Keratinocyte (primary cell): ENCODE measurements at regions not wholly inside any gene's neighbourhood (a gene's known extent, or its start where the extent isn't known, plus 50 kb on each side); places are given as distances from the start of the nearest gene placed in this dataset.
"Not testable (repeated sequence)": the region's sequence is repeated elsewhere in the genome, so short reads cannot be mapped to it uniquely, and the experiment has no call there.

ENCODE experiments used
- DNase-seq: peaks from one replicate; pipeline ENCODE4 v3.0.0-alpha.2; 2011; ENCODE audit warnings: low read depth, missing footprints, low spot score
- FAIRE-seq: peaks from 2 replicates; lab custom pipeline; 2011; peaks lifted over from hg19 to GRCh38; lab: Jason Lieb, UNC
- H2AFZ ChIP-seq: 2 replicates; pipeline ENCODE4 v1.6.0; 2012; ENCODE audit warnings: low read length, control low read depth, inconsistent platforms; ENCODE audit not compliant: control insufficient read depth
- H3K27ac ChIP-seq: 2 replicates; pipeline ENCODE4 v1.5.1; 2011; ENCODE audit warnings: low read length; ENCODE audit not compliant: control insufficient read depth, insufficient read depth
- H3K27me3 ChIP-seq: 3 replicates; pipeline ENCODE4 v1.6.0; 2011; ENCODE audit warnings: low read length; ENCODE audit not compliant: control insufficient read depth, insufficient read depth; ENCODE audit errors: extremely low read depth
- H3K36me3 ChIP-seq, 2 experiments: 2 replicates in 1 of 2; 3 replicates in 1 of 2; pipeline ENCODE4 v1.5.1; 2011; ENCODE audit warnings: low read length in 2 of 2, mild to moderate bottlenecking in 1 of 2; ENCODE audit not compliant: control insufficient read depth in 2 of 2, insufficient read depth in 2 of 2; ENCODE audit errors: extremely low read depth in 1 of 2
- H3K4me1 ChIP-seq: 3 replicates; pipeline ENCODE4 v1.5.1; 2011; ENCODE audit warnings: low read length; ENCODE audit not compliant: control insufficient read depth, insufficient read depth; ENCODE audit errors: extremely low read depth
- H3K4me2 ChIP-seq: 3 replicates; pipeline ENCODE4 v1.6.0; 2011; ENCODE audit warnings: low read depth, low read length; ENCODE audit not compliant: control insufficient read depth, insufficient read depth; ENCODE audit errors: extremely low read depth
- H3K4me3 ChIP-seq, 3 experiments: fragments of 200-600 bp in 1 of 3; sonication (generic) in 1 of 3; 2 replicates in 2 of 3; 3 replicates in 1 of 3; pipeline ENCODE4 v1.5.1; 2011 to 2016; ENCODE audit warnings: low read length in 3 of 3, mild to moderate bottlenecking in 3 of 3, control low read depth in 2 of 3, inconsistent platforms in 1 of 3, low read depth in 1 of 3, mixed read lengths in 1 of 3, mixed run types in 1 of 3, moderate library complexity in 1 of 3; ENCODE audit not compliant: control insufficient read depth in 2 of 3, insufficient read depth in 2 of 3; ENCODE audit errors: extremely low read depth in 1 of 3
- H3K79me2 ChIP-seq: 2 replicates; pipeline ENCODE4 v1.6.0; 2012; ENCODE audit warnings: low read length; ENCODE audit not compliant: control insufficient read depth, insufficient read depth
- H3K9ac ChIP-seq: 3 replicates; pipeline ENCODE4 v1.6.0; 2011; ENCODE audit warnings: low read length; ENCODE audit not compliant: control insufficient read depth, insufficient read depth; ENCODE audit errors: extremely low read depth
- H3K9me1 ChIP-seq: 3 replicates; pipeline ENCODE4 v1.6.0; 2011; ENCODE audit warnings: low read length; ENCODE audit not compliant: control insufficient read depth, insufficient read depth; ENCODE audit errors: extremely low read depth
- H3K9me3 ChIP-seq: 2 replicates; pipeline ENCODE4 v1.5.1; 2012; ENCODE audit warnings: low read depth, low read length; ENCODE audit not compliant: control insufficient read depth
- H4K20me1 ChIP-seq: 3 replicates; pipeline ENCODE4 v1.6.0; 2011; ENCODE audit warnings: low read length; ENCODE audit not compliant: control insufficient read depth, insufficient read depth; ENCODE audit errors: extremely low read depth
- EZH2 ChIP-seq: IDR thresholded peaks from one replicate; pipeline ENCODE4 v1.6.1; 2012; ENCODE audit warnings: inconsistent platforms, mild to moderate bottlenecking, low read length, moderate library complexity
- dilution Hi-C: fragments of 300-500 bp; cut with MboI; formaldehyde crosslinking; loops from one replicate; pipeline ENCODE4 v1.7.0; 2020; ENCODE audit warnings: low sequenced_read_pairs; ENCODE audit not compliant: extremely low pct_ligation_motif_present
- TF ChIP-seq, protein P1 (sequence below), 3 experiments: IDR thresholded peaks in 1 of 3; conservative IDR thresholded peaks in 1 of 3; optimal IDR thresholded peaks in 1 of 3; 2 replicates in 2 of 3; 3 replicates in 1 of 3; pipeline versions ENCODE3 to v1.5.1; 2011; ENCODE audit warnings: low read length in 3 of 3, mild to moderate bottlenecking in 3 of 3, moderate library complexity in 2 of 3, control low read depth in 1 of 3, inconsistent platforms in 1 of 3; ENCODE audit not compliant: insufficient read depth in 2 of 3; ENCODE audit errors: extremely low read depth in 1 of 3

DNA sequence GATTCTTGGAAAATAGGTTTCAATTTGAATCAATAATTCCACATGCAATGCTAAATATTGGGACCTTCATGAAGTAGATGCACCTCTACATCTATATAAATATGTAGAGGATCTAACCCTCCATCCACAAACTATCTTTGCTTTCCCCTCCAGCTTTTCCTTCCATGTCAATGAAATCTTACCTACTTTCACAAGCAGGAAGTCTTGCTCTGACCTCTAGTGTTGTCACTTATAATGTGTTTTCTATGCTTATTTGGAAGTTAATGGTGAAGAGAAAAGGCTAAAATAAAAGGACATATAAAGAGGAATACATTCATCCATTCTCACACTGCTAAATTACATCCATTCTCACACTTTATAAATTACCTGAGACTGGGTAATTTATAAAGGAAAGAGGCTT lies 472.7 kb upstream of the DIAPH2 start:
- dilution Hi-C loops = no loop called here
- Histone ChIP-seq H3K27ac (no peak overlapping the region), H2AFZ (no peak overlapping the region), H3K4me2 (no peak overlapping the region), H3K27me3 (no peaks in the 10 kb centered on the region), H3K4me3 (no peak overlapping the region), H3K9me1 (no peaks in the 10 kb centered on the region), H3K9ac (no peak overlapping the region), H3K79me2 (no peaks in the 10 kb centered on the region), H3K4me1 (no peaks in the 10 kb centered on the region), H4K20me1 (no peaks in the 10 kb centered on the region), H3K9me3 (no peaks in the 10 kb centered on the region), H3K36me3 (no peaks in the 10 kb centered on the region)
- no peak for DNase-seq
- TF ChIP-seq, protein P1, sequence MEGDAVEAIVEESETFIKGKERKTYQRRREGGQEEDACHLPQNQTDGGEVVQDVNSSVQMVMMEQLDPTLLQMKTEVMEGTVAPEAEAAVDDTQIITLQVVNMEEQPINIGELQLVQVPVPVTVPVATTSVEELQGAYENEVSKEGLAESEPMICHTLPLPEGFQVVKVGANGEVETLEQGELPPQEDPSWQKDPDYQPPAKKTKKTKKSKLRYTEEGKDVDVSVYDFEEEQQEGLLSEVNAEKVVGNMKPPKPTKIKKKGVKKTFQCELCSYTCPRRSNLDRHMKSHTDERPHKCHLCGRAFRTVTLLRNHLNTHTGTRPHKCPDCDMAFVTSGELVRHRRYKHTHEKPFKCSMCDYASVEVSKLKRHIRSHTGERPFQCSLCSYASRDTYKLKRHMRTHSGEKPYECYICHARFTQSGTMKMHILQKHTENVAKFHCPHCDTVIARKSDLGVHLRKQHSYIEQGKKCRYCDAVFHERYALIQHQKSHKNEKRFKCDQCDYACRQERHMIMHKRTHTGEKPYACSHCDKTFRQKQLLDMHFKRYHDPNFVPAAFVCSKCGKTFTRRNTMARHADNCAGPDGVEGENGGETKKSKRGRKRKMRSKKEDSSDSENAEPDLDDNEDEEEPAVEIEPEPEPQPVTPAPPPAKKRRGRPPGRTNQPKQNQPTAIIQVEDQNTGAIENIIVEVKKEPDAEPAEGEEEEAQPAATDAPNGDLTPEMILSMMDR (optimal IDR thresholded peaks at IDR 0.05 in 1 of 3, IDR thresholded peaks at IDR 0.05 in 1 of 3, conservative IDR thresholded peaks at IDR 0.05 in 1 of 3; ENCODE audit: extremely low read depth in 1 of 3, insufficient read depth in 2 of 3, low read length in 3 of 3) = no peak
- TF ChIP-seq EZH2 = no peak
- no peak for FAIRE-seq

DNA sequence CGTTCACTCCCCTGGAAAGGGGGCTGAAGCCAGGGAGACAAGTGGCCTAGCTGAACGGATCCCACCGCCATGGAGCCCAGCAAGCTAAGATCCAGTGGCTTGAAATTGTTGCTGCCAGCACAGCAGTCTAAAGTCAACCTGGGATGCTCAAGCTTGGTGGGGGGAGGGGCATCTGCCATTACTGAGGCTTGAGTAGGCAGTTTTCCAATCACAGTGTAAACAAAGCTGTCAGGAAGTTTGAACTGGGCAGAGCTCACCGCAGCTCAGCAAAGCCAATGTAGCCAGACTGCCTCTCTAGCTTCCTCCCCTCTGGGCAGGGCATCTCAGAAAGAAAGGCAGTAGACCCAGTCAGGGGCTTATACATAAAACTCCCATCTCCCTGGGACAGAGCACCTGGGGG lies 470.0 kb upstream of the DIAPH2 start:
- H3K27me3 ChIP-seq, DNase-seq, H3K27ac ChIP-seq, H2AFZ ChIP-seq, H3K36me3 ChIP-seq, H4K20me1 ChIP-seq, FAIRE-seq, H3K9ac ChIP-seq, H3K9me3 ChIP-seq, H3K79me2 ChIP-seq, H3K9me1 ChIP-seq, H3K4me1 ChIP-seq, dilution Hi-C loops, H3K4me2 ChIP-seq, H3K4me3 ChIP-seq: not testable (repeated sequence)

DNA sequence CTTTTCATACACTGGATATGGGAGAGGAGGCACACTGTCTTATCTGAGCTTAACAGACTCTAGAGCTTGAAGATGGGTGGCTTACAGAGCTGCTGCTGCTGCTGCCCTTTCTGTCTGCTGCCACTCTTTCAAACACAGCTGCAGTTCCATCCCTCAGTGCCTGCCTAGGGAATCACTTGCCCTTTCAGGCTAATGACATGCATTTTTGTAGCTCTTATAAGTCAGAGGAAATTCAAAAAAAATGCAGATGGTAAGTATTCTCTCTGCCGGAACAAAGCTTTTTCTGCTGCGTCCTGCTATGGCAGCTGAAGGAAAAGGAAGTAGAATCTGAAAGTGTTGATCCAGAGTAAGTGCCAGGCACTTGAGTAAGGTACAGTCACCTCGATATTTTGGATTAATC lies 460.4 kb upstream of the DIAPH2 start:
- FAIRE-seq = no peak
- TF ChIP-seq, protein P1 (optimal IDR thresholded peaks at IDR 0.05 in 1 of 3, IDR thresholded peaks at IDR 0.05 in 1 of 3, conservative IDR thresholded peaks at IDR 0.05 in 1 of 3; ENCODE audit: extremely low read depth in 1 of 3, insufficient read depth in 2 of 3, low read length in 3 of 3) = no peak
- TF ChIP-seq EZH2 = no peak
- Histone ChIP-seq H3K4me2 (no peak overlapping the region), H3K36me3 (no peaks in the 10 kb centered on the region), H3K27ac (no peak overlapping the region), H3K4me1 (no peaks in the 10 kb centered on the region), H2AFZ (no peak overlapping the region), H3K79me2 (no peaks in the 10 kb centered on the region), H3K9me3 (no peaks in the 10 kb centered on the region), H3K9ac (no peak overlapping the region), H3K9me1 (no peaks in the 10 kb centered on the region), H3K27me3 (no peaks in the 10 kb centered on the region), H3K4me3 (no peak overlapping the region), H4K20me1 (no peaks in the 10 kb centered on the region)
- dilution Hi-C loops = no loop called here
- DNase-seq = no peak
